ENCODE measurements at regions not wholly inside any gene's neighbourhood (a gene's known extent, or its start where the extent isn't known, plus 50 kb on each side); places are given as distances from the start of the nearest gene placed in this dataset.
"Not testable (repeated sequence)": the region's sequence is repeated elsewhere in the genome, so short reads cannot be mapped to it uniquely, and the experiment has no call there.

- TF ChIP-seq CTCF (IDR thresholded peaks at IDR 0.05; ENCODE audit: insufficient read depth, low read depth, low read length); EZH2 (IDR thresholded peaks at IDR 0.05; ENCODE audit: insufficient read depth, low read length): not testable (repeated sequence)
Measured at GRCh38 chr4:66746918-66747317, 798.4 kb downstream of the CENPC start.

Data from astrocyte (in vitro differentiated cells and primary cell).